SU-DHL-6 (cell line): ENCODE measurements at regions not wholly inside any gene's neighbourhood (a gene's known extent, or its start where the extent isn't known, plus 50 kb on each side); places are given as distances from the start of the nearest gene placed in this dataset.

ENCODE experiments used
- CTCF ChIP-seq: fragments of 200-600 bp; sonication (generic); IDR thresholded peaks from one replicate; pipeline ENCODE4 v1.5.1; 2017; ENCODE audit warnings: antibody characterized with exemption, mild to moderate bottlenecking, low read length, moderate library complexity; ENCODE audit not compliant: insufficient read depth, poor library complexity, severe bottlenecking
- EZH2phosphoT487 ChIP-seq: fragments of 200-600 bp; sonication (generic), shearing (Covaris generic); conservative IDR thresholded peaks from 2 replicates; pipeline ENCODE4 v1.6.1; 2018; ENCODE audit warnings: mild to moderate bottlenecking, antibody characterized with exemption, low read length, moderate library complexity, mixed read lengths

DNA sequence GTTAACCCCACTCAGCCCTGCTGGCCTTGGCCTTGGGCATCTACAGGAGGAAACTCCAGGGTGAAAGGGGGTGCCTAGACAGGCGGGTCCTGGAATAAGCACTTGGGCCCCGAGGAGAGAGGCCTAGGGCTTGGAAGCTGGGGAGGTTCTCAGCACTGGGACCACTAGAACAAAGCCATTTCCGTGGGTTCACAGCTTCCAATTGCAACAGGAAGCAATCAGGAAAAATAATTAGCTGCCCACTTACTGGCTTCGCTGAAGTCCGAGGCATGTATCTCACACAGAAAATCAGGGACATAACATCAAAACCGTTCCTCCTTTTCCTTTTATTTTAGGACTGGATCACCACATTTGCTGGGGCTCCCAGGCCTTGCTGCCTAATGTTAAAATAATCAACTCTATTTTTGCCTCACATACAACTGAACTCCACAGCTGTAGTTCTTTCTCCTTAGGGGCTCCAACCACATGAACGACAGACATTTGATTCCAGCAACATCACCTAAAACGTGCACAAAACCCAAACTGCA is 161.1 kb upstream of the GRK3 start:
- TF ChIP-seq CTCF (no peak), EZH2phosphoT487 (no peak)
